SK-N-MC (cell line): ENCODE measurements at regions not wholly inside any gene's neighbourhood (a gene's known extent, or its start where the extent isn't known, plus 50 kb on each side); places are given as distances from the start of the nearest gene placed in this dataset.

Experiments used
- DNase-seq: peaks from one replicate; pipeline ENCODE4 v3.0.0-alpha.2; 2011; ENCODE audit warnings: low read depth, low spot score
- H3K27ac ChIP-seq: fragments of 200-600 bp; sonication (generic); 2 replicates; pipeline ENCODE4 v1.5.1; 2016; ENCODE audit warnings: mixed run types
- H3K36me3 ChIP-seq: fragments of 200-600 bp; sonication (generic); 2 replicates; pipeline ENCODE4 v1.6.1; 2017; ENCODE audit warnings: antibody characterized with exemption, low read length, mixed read lengths; ENCODE audit not compliant: insufficient read depth
- H3K4me3 ChIP-seq: fragments of 200-600 bp; sonication (generic); 2 replicates; pipeline ENCODE4 v1.5.1; 2016
- H3K9ac ChIP-seq: fragments of 200-600 bp; sonication (generic); 2 replicates; pipeline ENCODE4 v1.8.0; 2017; ENCODE audit warnings: mixed run types, mixed read lengths; ENCODE audit not compliant: insufficient read length
- H3K9me3 ChIP-seq: fragments of 200-600 bp; sonication (generic); 2 replicates; pipeline ENCODE4 v1.6.1; 2017; ENCODE audit warnings: low read depth, mild to moderate bottlenecking, antibody characterized with exemption, low read length, moderate library complexity, mixed read lengths
- EZH2 ChIP-seq: fragments of 200-600 bp; sonication (generic); IDR thresholded peaks from one replicate; pipeline ENCODE4 v1.6.1; 2017; ENCODE audit warnings: antibody characterized with exemption
- FOXP2 ChIP-seq: optimal IDR thresholded peaks from 2 replicates; pipeline ENCODE3; 2011; ENCODE audit warnings: mild to moderate bottlenecking, moderate library complexity; ENCODE audit not compliant: insufficient read depth; ENCODE audit errors: extremely low read length, control extremely low read depth
- POLR2AphosphoS5 ChIP-seq: IDR thresholded peaks from 2 replicates; pipeline ENCODE4 v1.6.1; 2012; ENCODE audit warnings: mild to moderate bottlenecking, low read depth, low read length, borderline replicate concordance

GRCh38 chr7:155979994-155980393 lies 167.7 kb upstream of the SHH start:
- Histone ChIP-seq H3K4me3 (no peak overlapping the region), H3K9ac (no peak overlapping the region), H3K27ac (no peak overlapping the region), H3K36me3 (no peaks in the 10 kb centered on the region), H3K9me3 (no peaks in the 10 kb centered on the region)
- no peak for DNase-seq
- TF ChIP-seq POLR2AphosphoS5: no peak
- no peak for TF ChIP-seq FOXP2
- TF ChIP-seq EZH2: no peak

GRCh38 chr7:155979566-155979965 lies 167.3 kb upstream of the SHH start:
- Histone ChIP-seq H3K4me3 (no peak overlapping the region), H3K27ac (no peak overlapping the region), H3K36me3 (no peaks in the 10 kb centered on the region), H3K9ac (no peak overlapping the region), H3K9me3 (no peaks in the 10 kb centered on the region)
- DNase-seq: no peak
- TF ChIP-seq FOXP2 (no peak), POLR2AphosphoS5 (no peak), EZH2 (no peak)

GRCh38 chr7:155975490-155975889 lies 163.2 kb upstream of the SHH start:
- Histone ChIP-seq H3K4me3 (no peak overlapping the region), H3K27ac (no peak overlapping the region), H3K9ac (no peak overlapping the region), H3K9me3 (no peaks in the 10 kb centered on the region), H3K36me3 (no peaks in the 10 kb centered on the region)
- TF ChIP-seq POLR2AphosphoS5: no peak
- no peak for TF ChIP-seq EZH2
- no peak for TF ChIP-seq FOXP2
- DNase-seq: no peak

- Histone ChIP-seq H3K27ac (no peak overlapping the region), H3K4me3 (no peak overlapping the region), H3K9me3 (no peaks in the 10 kb centered on the region), H3K36me3 (no peaks in the 10 kb centered on the region), H3K9ac (no peak overlapping the region)
- TF ChIP-seq POLR2AphosphoS5 (no peak), EZH2 (no peak), FOXP2 (no peak)
- no peak for DNase-seq
Observed at GRCh38 chr7:155974186-155974897, 162.1 kb upstream of the SHH start.

- no peak overlapping the region for H3K4me3 ChIP-seq
- H3K9ac ChIP-seq: no peak overlapping the region
- no peaks in the 10 kb centered on the region for H3K36me3 ChIP-seq
- H3K27ac ChIP-seq: no peak overlapping the region
- TF ChIP-seq POLR2AphosphoS5: no peak
- no peak for TF ChIP-seq EZH2
- TF ChIP-seq FOXP2: no peak
- no peak for DNase-seq
- no peaks in the 10 kb centered on the region for H3K9me3 ChIP-seq
Observed at GRCh38 chr7:155973451-155973997, 161.3 kb upstream of the SHH start.

- TF ChIP-seq FOXP2 (no peak), POLR2AphosphoS5 (no peak), EZH2 (no peak)
- no peak for DNase-seq
Observed at GRCh38 chr7:155972651-155973390, 160.6 kb upstream of the SHH start.

GRCh38 chr7:155972247-155972646 lies 160.0 kb upstream of the SHH start:
- Histone ChIP-seq H3K27ac (no peak overlapping the region), H3K9ac (no peak overlapping the region), H3K9me3 (no peaks in the 10 kb centered on the region), H3K36me3 (no peaks in the 10 kb centered on the region), H3K4me3 (no peak overlapping the region)
- TF ChIP-seq EZH2 (no peak), POLR2AphosphoS5 (no peak), FOXP2 (no peak)
- no peak for DNase-seq

More at GRCh38 chr7:155972651-155973390, 160.6 kb upstream of the SHH start:
- Histone ChIP-seq H3K9me3 (no peaks in the 10 kb centered on the region), H3K27ac (no peak overlapping the region), H3K4me3 (no peak overlapping the region), H3K36me3 (no peaks in the 10 kb centered on the region), H3K9ac (no peak overlapping the region)

GRCh38 chr7:155971180-155971770 lies 159.0 kb upstream of the SHH start:
- TF ChIP-seq EZH2 (no peak), FOXP2 (no peak), POLR2AphosphoS5 (no peak)
- Histone ChIP-seq H3K27ac (no peak overlapping the region), H3K9me3 (no peaks in the 10 kb centered on the region), H3K4me3 (no peak overlapping the region), H3K9ac (no peak overlapping the region), H3K36me3 (no peaks in the 10 kb centered on the region)
- DNase-seq: no peak
